Transverse colon (tissue), 4 donors: ENCODE measurements at regions not wholly inside any gene's neighbourhood (a gene's known extent, or its start where the extent isn't known, plus 50 kb on each side); places are given as distances from the start of the nearest gene placed in this dataset.

ENCODE experiments used
- DNase-seq: peaks from one replicate; pipeline ENCODE4 v3.0.0-alpha.2; 2019
- H3K27ac ChIP-seq, 4 donors: fragments of 200-600 bp; sonication (generic); 2 replicates each; pipeline ENCODE4 v1.5.1; 2016 to 2018; ENCODE audit warnings: inconsistent platforms in 4 of 4
- H3K27me3 ChIP-seq: fragments of 200-600 bp; sonication (generic); 2 replicates; pipeline ENCODE4 v1.5.1; 2017; ENCODE audit warnings: inconsistent platforms
- H3K36me3 ChIP-seq, 4 donors: fragments of 200-600 bp; sonication (generic); 2 replicates each; pipeline ENCODE4 v1.5.1; 2017 to 2019; ENCODE audit warnings: inconsistent platforms in 4 of 4
- H3K4me1 ChIP-seq, 4 donors: fragments of 200-600 bp; sonication (generic); 2 replicates each; pipeline ENCODE4 v1.5.1; 2017 to 2020; ENCODE audit warnings: inconsistent platforms in 4 of 4
- H3K4me3 ChIP-seq, 4 donors: fragments of 200-600 bp; sonication (generic); 1 replicate in 1 of 4; 2 replicates in 3 of 4; pipeline versions ENCODE4 v1.5.1 to v1.6.1; 2017 to 2019; ENCODE audit warnings: inconsistent platforms in 4 of 4
- H3K9me3 ChIP-seq, 2 donors: fragments of 200-600 bp; sonication (generic); 2 replicates each; pipeline ENCODE4 v1.5.1; 2017 to 2019; ENCODE audit warnings: inconsistent platforms in 2 of 2
- EP300 ChIP-seq: sonication (generic); formaldehyde crosslinking; IDR thresholded peaks from one replicate; pipeline ENCODE4 v1.6.1; 2017; ENCODE audit warnings: antibody characterized with exemption, low read depth
- POLR2A ChIP-seq: fragments of 450-650 bp; IDR thresholded peaks from one replicate; pipeline ENCODE4 v1.6.1; 2016; ENCODE audit warnings: antibody characterized with exemption, mild to moderate bottlenecking, moderate library complexity
- POLR2AphosphoS5 ChIP-seq, 3 donors: sonication (generic); formaldehyde crosslinking; IDR thresholded peaks; one replicate each; pipeline ENCODE4 v1.6.1; 2016; ENCODE audit warnings: antibody characterized with exemption in 3 of 3
- WGBS, 2 donors: methylation state at CpG; one replicate each; pipeline ENCODE4 v1.1.5; 2018; ENCODE audit warnings: low coverage in 1 of 2; 5-methylcytosine and 5-hydroxymethylcytosine counted together
- in situ Hi-C, 4 donors: fragments of 200-750 bp; cut with MboI; loops; one replicate each; pipeline versions ENCODE4 v1.15.0 to v1.15.1; 2017; ENCODE audit warnings: low sequenced_read_pairs in 3 of 4, low pct_ligation_motif_present in 1 of 4, low pct_unique_long_range_greater_than_20kb in 1 of 4
- intact Hi-C: fragments of 100-400 bp; cut with DNase I; formaldehyde crosslinking; loops from one replicate; pipeline ENCODE4 v1.15.1; 2023; ENCODE audit warnings: low total_unique reads
- TF ChIP-seq, protein P1 (sequence below), 5 experiments: fragments of 200-600 bp in 3 of 5; fragments of 450-650 bp in 2 of 5; sonication (generic) in 3 of 5; IDR thresholded peaks; 1 replicate in 2 of 5; 2 replicates in 3 of 5; pipeline ENCODE4 v1.5.1; 2016 to 2017; ENCODE audit warnings: antibody characterized with exemption in 5 of 5, inconsistent platforms in 3 of 5, mild to moderate bottlenecking in 2 of 5, moderate library complexity in 1 of 5

DNA sequence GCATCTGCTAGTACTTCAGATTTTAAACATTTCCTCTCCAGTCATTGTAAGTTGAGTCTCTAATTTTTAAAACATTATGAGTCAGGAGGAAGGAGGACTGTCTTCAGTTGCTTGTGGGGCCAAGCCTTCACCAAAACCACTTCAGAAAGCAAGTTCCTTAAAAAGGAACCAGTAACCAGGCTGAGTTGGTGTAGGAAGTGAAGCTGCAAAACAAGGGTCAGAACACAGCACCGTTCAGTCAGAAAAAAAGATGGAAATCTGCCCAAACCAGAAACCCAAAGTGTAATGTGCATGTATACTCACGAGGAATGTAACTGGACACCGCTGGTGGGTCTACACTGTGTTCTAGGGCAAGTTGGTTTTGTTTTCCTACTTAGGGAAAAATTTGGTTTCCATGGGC is 402.1 kb downstream of the SETD4 start:
- intact Hi-C loops = no loop called here
- WGBS, 2 donors = 51 to 54% methylated on average over 3 of the region's 3 CpGs
- TF ChIP-seq POLR2A = no peak
- no peak for TF ChIP-seq POLR2AphosphoS5 (IDR thresholded peaks at IDR 0.05)
- TF ChIP-seq, protein P1, sequence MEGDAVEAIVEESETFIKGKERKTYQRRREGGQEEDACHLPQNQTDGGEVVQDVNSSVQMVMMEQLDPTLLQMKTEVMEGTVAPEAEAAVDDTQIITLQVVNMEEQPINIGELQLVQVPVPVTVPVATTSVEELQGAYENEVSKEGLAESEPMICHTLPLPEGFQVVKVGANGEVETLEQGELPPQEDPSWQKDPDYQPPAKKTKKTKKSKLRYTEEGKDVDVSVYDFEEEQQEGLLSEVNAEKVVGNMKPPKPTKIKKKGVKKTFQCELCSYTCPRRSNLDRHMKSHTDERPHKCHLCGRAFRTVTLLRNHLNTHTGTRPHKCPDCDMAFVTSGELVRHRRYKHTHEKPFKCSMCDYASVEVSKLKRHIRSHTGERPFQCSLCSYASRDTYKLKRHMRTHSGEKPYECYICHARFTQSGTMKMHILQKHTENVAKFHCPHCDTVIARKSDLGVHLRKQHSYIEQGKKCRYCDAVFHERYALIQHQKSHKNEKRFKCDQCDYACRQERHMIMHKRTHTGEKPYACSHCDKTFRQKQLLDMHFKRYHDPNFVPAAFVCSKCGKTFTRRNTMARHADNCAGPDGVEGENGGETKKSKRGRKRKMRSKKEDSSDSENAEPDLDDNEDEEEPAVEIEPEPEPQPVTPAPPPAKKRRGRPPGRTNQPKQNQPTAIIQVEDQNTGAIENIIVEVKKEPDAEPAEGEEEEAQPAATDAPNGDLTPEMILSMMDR (IDR thresholded peaks at IDR 0.05) = no peak
- TF ChIP-seq EP300 = no peak

DNA sequence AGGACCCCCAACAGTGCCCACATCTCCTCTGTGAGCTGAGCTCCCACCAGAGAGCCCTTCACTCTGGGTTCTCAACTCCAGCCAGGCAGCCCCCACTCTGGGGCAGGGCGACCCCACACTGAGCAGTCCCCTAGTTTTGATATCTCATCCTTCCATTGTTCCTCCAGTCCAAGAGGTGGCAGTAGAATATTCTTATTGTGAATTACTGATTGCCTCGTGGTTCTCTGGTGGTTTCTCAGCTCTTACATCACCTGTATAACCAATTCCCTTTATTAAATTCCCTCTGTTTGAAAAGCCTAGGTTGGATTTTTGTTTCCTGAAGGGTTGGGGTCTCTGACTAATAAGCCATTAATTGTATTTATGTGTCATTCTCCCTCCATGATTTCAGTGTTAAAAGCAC is 407.5 kb downstream of the SETD4 start:
- intact Hi-C loops (no loop called here), in situ Hi-C loops (no loop called here)
- TF ChIP-seq, protein P1 (IDR thresholded peaks at IDR 0.05) = no peak
- TF ChIP-seq EP300 (no peak), POLR2A (no peak), POLR2AphosphoS5 (IDR thresholded peaks at IDR 0.05) (no peak)

More for the DNA sequence above, 402.1 kb downstream of the SETD4 start:
- in situ Hi-C loops = no loop called here
- no peak for DNase-seq
- no peak overlapping the region for H3K4me3 ChIP-seq
- H3K9me3 ChIP-seq = no peaks in the 10 kb centered on the region
- H3K36me3 ChIP-seq = no peaks in the 10 kb centered on the region
- no peaks in the 10 kb centered on the region for H3K4me1 ChIP-seq
- no peaks in the 10 kb centered on the region for H3K27me3 ChIP-seq
- no peak overlapping the region for H3K27ac ChIP-seq

DNA sequence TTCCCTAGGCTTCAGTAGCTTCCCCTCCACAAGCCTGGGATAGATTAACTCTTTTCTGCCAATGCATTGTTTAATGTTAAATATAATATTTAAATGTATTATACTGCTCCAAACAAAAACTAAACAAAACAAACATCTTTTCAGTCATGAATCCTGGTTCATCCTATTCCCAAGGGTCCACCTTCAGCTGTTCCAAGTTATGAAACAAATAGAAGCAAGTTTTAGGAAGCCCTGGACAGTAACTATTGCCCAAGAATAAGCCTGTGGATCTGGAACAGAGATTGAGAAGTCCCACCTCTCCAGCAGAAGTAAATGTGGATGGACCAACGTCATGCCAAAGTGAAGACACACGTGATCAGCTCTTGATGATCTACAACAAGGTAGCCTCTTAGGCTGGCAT is 408.1 kb downstream of the SETD4 start:
- DNase-seq = no peak
- in situ Hi-C loops = no loop called here
- H3K4me3 ChIP-seq = no peak overlapping the region
- no peaks in the 10 kb centered on the region for H3K36me3 ChIP-seq
- no peaks in the 10 kb centered on the region for H3K9me3 ChIP-seq
- H3K27ac ChIP-seq = no peak overlapping the region
- 28 to 82% methylated on average over 2 of the region's 2 CpGs for WGBS, 2 donors
- intact Hi-C loops = no loop called here
- H3K27me3 ChIP-seq = no peaks in the 10 kb centered on the region
- no peaks in the 10 kb centered on the region for H3K4me1 ChIP-seq
- TF ChIP-seq POLR2AphosphoS5 (IDR thresholded peaks at IDR 0.05) = no peak
- TF ChIP-seq, protein P1 (IDR thresholded peaks at IDR 0.05) = no peak
- no peak for TF ChIP-seq EP300
- no peak for TF ChIP-seq POLR2A

More for the DNA sequence above, 407.5 kb downstream of the SETD4 start:
- no peaks in the 10 kb centered on the region for H3K27me3 ChIP-seq
- H3K4me3 ChIP-seq = no peak overlapping the region
- no peaks in the 10 kb centered on the region for H3K4me1 ChIP-seq
- H3K27ac ChIP-seq = no peak overlapping the region
- no peaks in the 10 kb centered on the region for H3K9me3 ChIP-seq
- WGBS, 2 donors = 58% methylated on average over 2 of the region's 2 CpGs; no CpG with 5 or more reads in 1 of the 2 donors
- no peak for DNase-seq
- H3K36me3 ChIP-seq = no peaks in the 10 kb centered on the region

DNA sequence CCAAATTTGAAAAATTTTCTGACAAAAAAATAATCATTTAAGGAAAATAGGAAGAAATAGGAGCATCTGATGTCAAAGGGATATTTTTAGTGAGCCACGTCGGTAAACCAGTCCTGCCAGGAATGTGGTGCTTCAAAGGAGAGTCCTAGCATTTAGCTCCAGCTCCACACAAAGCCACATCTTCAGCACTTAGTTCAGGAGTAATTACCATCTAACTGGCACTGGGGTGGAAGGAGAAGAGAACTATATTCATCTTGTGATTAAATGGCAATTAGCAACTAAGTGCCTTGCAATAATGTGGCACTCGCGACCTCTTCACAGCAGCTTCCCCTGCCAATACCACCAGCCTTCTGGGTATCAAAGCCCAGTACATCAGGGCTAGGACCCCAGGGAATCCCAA is 409.1 kb downstream of the SETD4 start:
- in situ Hi-C loops = no loop called here
- no peaks in the 10 kb centered on the region for H3K36me3 ChIP-seq

More for the DNA sequence above, 409.1 kb downstream of the SETD4 start:
- Histone ChIP-seq H3K27ac (no peak overlapping the region), H3K27me3 (no peaks in the 10 kb centered on the region), H3K9me3 (no peaks in the 10 kb centered on the region), H3K4me1 (no peaks in the 10 kb centered on the region), H3K4me3 (no peak overlapping the region)
- 21 to 43% methylated on average over 2 to 4 of the region's 4 CpGs for WGBS, 2 donors
- no peak for DNase-seq
- TF ChIP-seq POLR2AphosphoS5 (IDR thresholded peaks at IDR 0.05) = no peak
- no peak for TF ChIP-seq POLR2A
- no peak for TF ChIP-seq EP300
- TF ChIP-seq, protein P1 (IDR thresholded peaks at IDR 0.05) = no peak
- intact Hi-C loops = no loop called here
